ENCODE measurements at regions not wholly inside any gene's neighbourhood (a gene's known extent, or its start where the extent isn't known, plus 50 kb on each side); places are given as distances from the start of the nearest gene placed in this dataset.

- DNase-seq = no peak
Measured at GRCh38 chr1:227370533-227371254, 52.4 kb upstream of the CDC42BPA start.

- DNase-seq = no peak
Measured at GRCh38 chr1:227369102-227369760, 50.9 kb upstream of the CDC42BPA start.
